Glutamatergic neuron (in vitro differentiated cells): ENCODE measurements at regions not wholly inside any gene's neighbourhood (a gene's known extent, or its start where the extent isn't known, plus 50 kb on each side); places are given as distances from the start of the nearest gene placed in this dataset.

ENCODE experiments used
- DNase-seq: peaks from one replicate; pipeline ENCODE4 v3.0.0; 2022
- H3K27ac Mint-ChIP-seq: one replicate; pipeline ENCODE4 v1.8.0; 2020; ENCODE audit warnings: mild to moderate bottlenecking, mixed read lengths, inconsistent platforms; ENCODE audit not compliant: unreplicated experiment
- H3K27me3 Mint-ChIP-seq: one replicate; pipeline ENCODE4 v1.8.0; 2020; ENCODE audit warnings: mild to moderate bottlenecking, moderate library complexity, mixed read lengths, inconsistent platforms; ENCODE audit not compliant: unreplicated experiment
- H3K36me3 Mint-ChIP-seq: one replicate; pipeline ENCODE4 v1.8.0; 2020; ENCODE audit warnings: mild to moderate bottlenecking, mixed read lengths, inconsistent platforms; ENCODE audit not compliant: unreplicated experiment
- H3K4me1 Mint-ChIP-seq: one replicate; pipeline ENCODE4 v1.8.0; 2020; ENCODE audit warnings: mild to moderate bottlenecking, low read depth, mixed read lengths, inconsistent platforms; ENCODE audit not compliant: unreplicated experiment
- H3K4me3 Mint-ChIP-seq: one replicate; pipeline ENCODE4 v1.8.0; 2020; ENCODE audit warnings: mild to moderate bottlenecking, mixed read lengths, inconsistent platforms; ENCODE audit not compliant: unreplicated experiment
- H3K9me3 Mint-ChIP-seq: one replicate; pipeline ENCODE4 v1.8.0; 2020; ENCODE audit warnings: mild to moderate bottlenecking, moderate library complexity, mixed read lengths, inconsistent platforms; ENCODE audit not compliant: unreplicated experiment
- CTCF ChIP-seq: fragments of 200-600 bp; sonication (generic); IDR thresholded peaks from one replicate; pipeline ENCODE4 v1.5.0; 2021; ENCODE audit not compliant: partially characterized antibody, unreplicated experiment

GRCh38 chr4:52265781-52266525, 214.8 kb downstream of the SPATA18 start:
- no peaks in the 10 kb centered on the region for H3K4me1 Mint-ChIP-seq
- no peak overlapping the region for H3K27ac Mint-ChIP-seq
- peaks cover 2% of the 10 kb centered on the region for H3K9me3 Mint-ChIP-seq
- H3K27me3 Mint-ChIP-seq = no peaks in the 10 kb centered on the region
- H3K4me3 Mint-ChIP-seq = no peak overlapping the region
- no peak for TF ChIP-seq CTCF
- no peak for DNase-seq
- no peaks in the 10 kb centered on the region for H3K36me3 Mint-ChIP-seq

GRCh38 chr4:52266537-52267137, 215.5 kb downstream of the SPATA18 start:
- Mint-ChIP-seq H3K27me3 (no peaks in the 10 kb centered on the region), H3K4me3 (no peak overlapping the region), H3K4me1 (no peaks in the 10 kb centered on the region), H3K36me3 (no peaks in the 10 kb centered on the region), H3K27ac (no peak overlapping the region), H3K9me3 (peaks cover 2% of the 10 kb centered on the region)
- DNase-seq = no peak
- TF ChIP-seq CTCF = no peak

- H3K9me3 Mint-ChIP-seq = peaks cover 3% of the 10 kb centered on the region
- H3K4me1 Mint-ChIP-seq = no peaks in the 10 kb centered on the region
- DNase-seq = no peak
- no peaks in the 10 kb centered on the region for H3K36me3 Mint-ChIP-seq
- peaks cover 1% of the 10 kb centered on the region for H3K27me3 Mint-ChIP-seq
- H3K27ac Mint-ChIP-seq = no peak overlapping the region
- H3K4me3 Mint-ChIP-seq = no peak overlapping the region
- no peak for TF ChIP-seq CTCF
These were observed 218.7 kb downstream of the SPATA18 start for GRCh38 chr4:52269761-52270160.

GRCh38 chr4:52273885-52274284, 222.8 kb downstream of the SPATA18 start:
- Mint-ChIP-seq H3K4me3 (no peak overlapping the region), H3K27me3 (peaks cover 1% of the 10 kb centered on the region), H3K4me1 (no peaks in the 10 kb centered on the region), H3K36me3 (no peaks in the 10 kb centered on the region), H3K27ac (no peak overlapping the region), H3K9me3 (peaks cover 4% of the 10 kb centered on the region)
- no peak for DNase-seq
- no peak for TF ChIP-seq CTCF

GRCh38 chr4:52288212-52288855, 237.2 kb downstream of the SPATA18 start:
- Mint-ChIP-seq H3K27ac (no peak overlapping the region), H3K36me3 (no peaks in the 10 kb centered on the region), H3K27me3 (peaks cover 2% of the 10 kb centered on the region), H3K4me1 (no peaks in the 10 kb centered on the region), H3K9me3 (no peaks in the 10 kb centered on the region), H3K4me3 (no peak overlapping the region)
- TF ChIP-seq CTCF = no peak
- DNase-seq = no peak
